K562 (cell line): ENCODE measurements at regions not wholly inside any gene's neighbourhood (a gene's known extent, or its start where the extent isn't known, plus 50 kb on each side); places are given as distances from the start of the nearest gene placed in this dataset.

ENCODE experiments used
- ATAC-seq: fragments of 200-7000 bp; cut with Tn5 transposase; 3 replicates; pipeline ENCODE4 v1.9.1; 2020; ENCODE audit warnings: moderate library complexity
- BruUV-seq: library from RNA; stranded (reverse); fragments of 400-500 nt; replicated peaks from 2 replicates; lab custom pipeline; 2021; lab: Mats Ljungman, UMichigan
- CTCF ChIA-PET: fragments of 300-600 bp; formaldehyde crosslinking; extraction: SDS; loops from one replicate; lab custom pipeline; 2021; ENCODE audit warnings: low intra/inter-chr PET ratio; lab: Yijun Ruan, JAX
- POLR2A ChIA-PET: fragments of 300-600, 350-650 bp; sonication (Branson Sonifier 250); formaldehyde crosslinking; extraction: SDS; loops from one replicate; lab custom pipeline; 2021; ENCODE audit warnings: antibody characterized with exemption, inconsistent platforms; lab: Yijun Ruan, JAX
- DNase-seq, 4 experiments: peaks; one replicate each; pipeline versions ENCODE4 v3.0.0 to v3.0.0-alpha.2; 2011 to 2018; ENCODE audit warnings: low spot score in 3 of 4, mixed read lengths in 3 of 4; ENCODE audit errors: extremely low read depth in 1 of 4
- FAIRE-seq: peaks from 2 replicates; lab custom pipeline; 2011; peaks lifted over from hg19 to GRCh38; lab: Jason Lieb, UNC
- H2AFZ ChIP-seq: 2 replicates; pipeline ENCODE4 v1.6.0; 2011; ENCODE audit warnings: low read depth, low read length, control low read depth, inconsistent platforms
- H3K27ac ChIP-seq: fragments of 200-600 bp; 3 replicates; pipeline ENCODE4 v1.8.0; 2011; ENCODE audit warnings: low read depth, mild to moderate bottlenecking, control low read depth, inconsistent platforms, low read length, moderate library complexity, mixed read lengths; ENCODE audit errors: extremely low read depth
- H3K27me3 ChIP-seq, 2 experiments: fragments of 300-600 bp in 1 of 2; 2 replicates in 1 of 2; 3 replicates in 1 of 2; pipeline versions ENCODE4 v1.6.0 to v1.8.0; 2011; ENCODE audit warnings: inconsistent platforms in 2 of 2, low read length in 2 of 2, mild to moderate bottlenecking in 1 of 2, mixed read lengths in 1 of 2, moderate library complexity in 1 of 2; ENCODE audit not compliant: control insufficient read depth in 2 of 2, insufficient read depth in 2 of 2
- H3K36me3 ChIP-seq: fragments of 300-600 bp; 3 replicates; pipeline ENCODE4 v1.8.0; 2011; ENCODE audit warnings: mild to moderate bottlenecking, low read length, inconsistent platforms; ENCODE audit not compliant: control insufficient read depth, insufficient read depth
- H3K4me1 ChIP-seq, 2 experiments: fragments of 200-600 bp in 1 of 2; replicated peaks in 1 of 2; 2 replicates in 1 of 2; 3 replicates in 1 of 2; pipeline versions ENCODE4 v1.5.1 to v1.8.0; 2011; ENCODE audit warnings: inconsistent platforms in 2 of 2, low read length in 2 of 2, mild to moderate bottlenecking in 1 of 2, mixed read lengths in 1 of 2, moderate library complexity in 1 of 2; ENCODE audit not compliant: control insufficient read depth in 2 of 2, insufficient read depth in 2 of 2
- H3K4me2 ChIP-seq: 2 replicates; pipeline ENCODE4 v1.6.1; 2011; ENCODE audit warnings: low read length, control low read depth, inconsistent platforms, mixed read lengths; ENCODE audit not compliant: insufficient read depth
- H3K4me3 ChIP-seq: fragments of 200-600 bp; sonication (generic), shearing (Covaris generic); 2 replicates; pipeline ENCODE4 v1.5.1; 2016; ENCODE audit warnings: control low read depth, inconsistent platforms
- H3K79me2 ChIP-seq: fragments of 200-600 bp; 3 replicates; pipeline ENCODE4 v1.8.0; 2011; ENCODE audit warnings: low read length, inconsistent platforms; ENCODE audit not compliant: control insufficient read depth, insufficient read depth
- H3K9ac ChIP-seq, 2 experiments: 2 replicates each; pipeline versions ENCODE4 v1.6.0 to v1.6.1; 2011; ENCODE audit warnings: low read depth in 2 of 2, low read length in 2 of 2, control low read depth in 1 of 2, inconsistent platforms in 1 of 2, mild to moderate bottlenecking in 1 of 2, mixed read lengths in 1 of 2; ENCODE audit not compliant: insufficient read depth in 1 of 2
- H3K9me1 ChIP-seq: one replicate; pipeline ENCODE4 v1.6.0; 2011; ENCODE audit warnings: inconsistent platforms, mild to moderate bottlenecking, low read length, moderate library complexity; ENCODE audit not compliant: control insufficient read depth, insufficient read depth
- H3K9me3 ChIP-seq: replicated peaks from 2 replicates; pipeline ENCODE4 v1.5.1; 2011; ENCODE audit warnings: low read depth, low read length, inconsistent platforms; ENCODE audit not compliant: control insufficient read depth, insufficient read depth
- H4K20me1 ChIP-seq: replicated peaks from 2 replicates; pipeline ENCODE4 v1.6.1; 2011; ENCODE audit warnings: low read length, inconsistent platforms, mixed read lengths; ENCODE audit not compliant: control insufficient read depth, insufficient read depth
- FOXJ3 ChIP-seq: sonication (generic); formaldehyde crosslinking; IDR thresholded peaks from 2 replicates; pipeline ENCODE4 v1.4.0; 2020; ENCODE audit warnings: mild to moderate bottlenecking, missing genetic modification reagents
- GABPA ChIP-seq: fragments of 200-800 bp; sonication (Bioruptor generic); conservative IDR thresholded peaks from 2 replicates; pipeline ENCODE4 v1.6.1; 2016; ENCODE audit warnings: low read depth, missing genetic modification characterization, missing compliant biosample characterization
- KLF1 ChIP-seq: fragments of 450-650 bp; IDR thresholded peaks from 2 replicates; pipeline ENCODE4 v1.6.1; 2016; ENCODE audit warnings: missing genetic modification characterization, missing compliant biosample characterization
- MAFF ChIP-seq: IDR thresholded peaks from 2 replicates; pipeline ENCODE4 v1.6.1; 2012; ENCODE audit warnings: low read length, improper control_type of control experiment
- MEF2A ChIP-seq: IDR thresholded peaks from 2 replicates; pipeline ENCODE4 v1.6.1; 2011; ENCODE audit warnings: low read depth, mild to moderate bottlenecking, low read length, moderate library complexity; ENCODE audit not compliant: control insufficient read depth
- NR0B1 ChIP-seq: fragments of 450-650 bp; IDR thresholded peaks from one replicate; pipeline ENCODE4 v1.6.1; 2018; ENCODE audit warnings: mild to moderate bottlenecking, moderate library complexity; ENCODE audit not compliant: partially characterized antibody
- SNIP1 ChIP-seq: fragments of 450-650 bp; IDR thresholded peaks from 2 replicates; pipeline ENCODE4 v1.7.1; 2017; ENCODE audit warnings: low read depth, mild to moderate bottlenecking
- ZNF124 ChIP-seq: sonication (generic); formaldehyde crosslinking; IDR thresholded peaks from 2 replicates; pipeline ENCODE4 v1.8.1; 2022; ENCODE audit warnings: missing genetic modification reagents
- ZNF143 ChIP-seq: sonication (generic); formaldehyde crosslinking; IDR thresholded peaks from 2 replicates; pipeline ENCODE4 v1.9.0; 2022; ENCODE audit warnings: mild to moderate bottlenecking, missing genetic modification reagents
- ZNF561 ChIP-seq: fragments of 450-650 bp; formaldehyde crosslinking; conservative IDR thresholded peaks from 2 replicates; pipeline ENCODE4 v1.4.0; 2020; ENCODE audit warnings: mild to moderate bottlenecking, moderate library complexity
- WGBS: fragments of 100-300 bp; shearing (Covaris generic); methylation state at CpG from one replicate; pipeline ENCODE4 v1.1.6; 2016; ENCODE audit warnings: low coverage, mixed read lengths; ENCODE audit not compliant: insufficient coverage; ENCODE audit errors: missing lambda C conversion rate; 5-methylcytosine and 5-hydroxymethylcytosine counted together
- in situ Hi-C: fragments of 300-500 bp; cut with MboI; formaldehyde crosslinking; loops from 4 replicates; pipeline ENCODE4 v1.15.0; 2018; ENCODE audit warnings: inconsistent platforms, mixed read lengths
- intact Hi-C: fragments of 100-400 bp; cut with micrococcal nuclease; formaldehyde crosslinking; loops from 2 replicates; pipeline ENCODE4 v1.14.2; 2022

GRCh38 chr5:125981016-125981415 is 442.2 kb upstream of the GRAMD2B start:
- intact Hi-C loops: no loop called here
- Histone ChIP-seq H3K9me3 (no peaks in the 10 kb centered on the region), H3K4me2 (no peak overlapping the region), H3K4me1 (no peaks in the 10 kb centered on the region), H3K79me2 (no peaks in the 10 kb centered on the region)
- CTCF ChIA-PET: no interaction called here
- TF ChIP-seq GABPA (tag) (no peak), ZNF561 (CRISPR knock-in tag) (no peak), SNIP1 (no peak), MEF2A (no peak)
- TF ChIP-seq, all 486 proteins: peak for 0
- no peak for DNase-seq
- H4K20me1 ChIP-seq: no peaks in the 10 kb centered on the region
- no peak for FAIRE-seq
- in situ Hi-C loops: no loop called here
- POLR2A ChIA-PET: no interaction called here
- no peak for ATAC-seq
- no peak overlapping the region for H3K27ac ChIP-seq
- no peaks in the 10 kb centered on the region for H3K27me3 ChIP-seq
- H3K9me1 ChIP-seq: no peaks in the 10 kb centered on the region
- no peak overlapping the region for H3K9ac ChIP-seq
- H3K4me3 ChIP-seq: no peak overlapping the region
- H3K36me3 ChIP-seq: no peaks in the 10 kb centered on the region
- no TSS peak for BruUV-seq
- no peak overlapping the region for H2AFZ ChIP-seq

GRCh38 chr5:125987677-125988255 is 435.4 kb upstream of the GRAMD2B start:
- Histone ChIP-seq H3K9ac (no peak overlapping the region), H3K27ac (no peak overlapping the region), H4K20me1 (no peaks in the 10 kb centered on the region), H3K9me3 (no peaks in the 10 kb centered on the region), H3K79me2 (no peaks in the 10 kb centered on the region), H3K4me1 (no peaks in the 10 kb centered on the region), H3K36me3 (no peaks in the 10 kb centered on the region), H3K4me3 (no peak overlapping the region), H3K9me1 (no peaks in the 10 kb centered on the region), H3K27me3 (no peaks in the 10 kb centered on the region), H2AFZ (no peak overlapping the region), H3K4me2 (no peak overlapping the region)
- POLR2A ChIA-PET: no interaction called here
- FAIRE-seq (no peak), ATAC-seq (no peak), DNase-seq (no peak)
- TF ChIP-seq KLF1 (tag) (no peak), NR0B1 (no peak), FOXJ3 (CRISPR knock-in tag) (no peak), ZNF124 (CRISPR knock-in tag) (no peak), MAFF (no peak), ZNF143 (CRISPR knock-in tag) (no peak)
- BruUV-seq: no TSS peak
- 0% methylated on average over 2 of the region's 2 CpGs for WGBS
- intact Hi-C loops: no loop called here
- in situ Hi-C loops: no loop called here
- CTCF ChIA-PET: no interaction called here
